ENCODE measurements at regions not wholly inside any gene's neighbourhood (a gene's known extent, or its start where the extent isn't known, plus 50 kb on each side); places are given as distances from the start of the nearest gene placed in this dataset.

GRCh38 chrX:64758047-64758446 lies 218.2 kb downstream of the ZC4H2 start:
- TF ChIP-seq EZH2phosphoT487 (IDR thresholded peaks at IDR 0.05; ENCODE audit: insufficient read depth, low read depth) (no peak), EZH2 (IDR thresholded peaks at IDR 0.05; ENCODE audit: insufficient read depth, poor library complexity, severe bottlenecking) (no peak)
